ENCODE measurements at regions not wholly inside any gene's neighbourhood (a gene's known extent, or its start where the extent isn't known, plus 50 kb on each side); places are given as distances from the start of the nearest gene placed in this dataset.

DNA sequence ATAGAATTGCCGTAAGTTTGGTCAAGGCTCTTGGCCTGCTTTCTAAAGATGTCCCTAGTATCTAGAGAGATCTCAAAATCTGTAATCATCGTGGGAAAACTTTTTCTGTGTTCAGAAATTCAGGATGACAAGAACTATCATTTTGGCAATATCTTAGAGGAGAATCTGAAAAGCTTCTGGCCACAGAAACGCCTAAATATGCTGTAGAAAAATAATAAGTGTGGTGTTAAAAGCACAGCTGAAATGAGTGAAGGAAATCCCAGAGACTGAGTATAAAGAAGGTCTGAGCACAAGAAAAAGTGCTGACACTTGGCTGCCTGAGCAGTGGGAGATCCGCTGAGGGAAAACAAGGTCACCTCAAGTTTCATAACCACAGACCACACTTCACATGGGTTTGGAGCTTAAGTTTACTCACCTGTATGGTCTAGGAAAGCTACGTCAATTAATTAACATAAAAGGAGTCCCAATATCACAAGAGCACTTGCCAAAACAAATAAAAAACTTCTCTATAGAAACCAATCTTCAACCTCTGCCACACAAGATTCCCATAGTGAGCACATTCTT lies 235.2 kb upstream of the IRF2BP2 start:
- TF ChIP-seq CTCF (IDR thresholded peaks at IDR 0.05), result no peak

DNA sequence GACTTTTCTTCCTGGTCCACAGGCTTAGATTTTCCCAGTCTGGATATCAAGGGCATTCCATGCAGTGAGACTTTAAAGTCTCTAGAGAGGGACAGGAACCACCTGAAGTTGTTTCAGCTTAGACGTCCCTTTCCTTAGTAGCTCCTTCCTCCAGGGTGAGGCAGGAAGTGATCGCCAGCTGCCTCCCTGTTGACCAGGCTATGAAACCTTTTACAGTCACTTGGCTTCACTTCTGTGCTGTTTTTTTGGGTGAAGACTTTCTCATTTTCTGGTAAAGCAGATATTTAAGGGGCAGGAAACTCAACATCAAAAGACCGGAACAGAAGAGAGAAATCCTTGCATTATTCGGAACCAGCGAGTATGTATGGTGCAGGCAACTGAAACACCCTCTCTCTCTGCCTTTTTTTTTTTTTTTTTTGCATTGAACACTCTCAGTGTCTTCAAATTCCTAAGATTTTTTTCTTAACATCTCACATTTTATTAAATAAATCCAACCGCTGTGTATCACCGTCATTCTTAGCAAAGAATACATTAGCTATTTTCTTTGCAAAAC lies 234.6 kb upstream of the IRF2BP2 start:
- no peak for TF ChIP-seq CTCF (IDR thresholded peaks at IDR 0.05)
- Mint-ChIP-seq H3K27ac (ENCODE audit: unreplicated experiment) (peak overlapping the region; percentile 92), H3K36me3 (ENCODE audit: unreplicated experiment) (peaks cover 3% of the 10 kb centered on the region), H3K4me1 (ENCODE audit: unreplicated experiment) (peaks cover 58% of the 10 kb centered on the region), H3K9me3 (ENCODE audit: unreplicated experiment) (peaks cover 10% of the 10 kb centered on the region), H3K27me3 (ENCODE audit: unreplicated experiment) (no peaks in the 10 kb centered on the region), H3K4me3 (ENCODE audit: unreplicated experiment) (peak overlapping the region; percentile 58)
- no peak for DNase-seq (ENCODE audit: extremely low spot score, unreplicated experiment)

More for the DNA sequence above, 235.2 kb upstream of the IRF2BP2 start:
- H3K4me1 Mint-ChIP-seq (ENCODE audit: unreplicated experiment), result peaks cover 61% of the 10 kb centered on the region
- no peak for DNase-seq (ENCODE audit: extremely low spot score, unreplicated experiment)
- peaks cover 10% of the 10 kb centered on the region for H3K9me3 Mint-ChIP-seq (ENCODE audit: unreplicated experiment)
- H3K27me3 Mint-ChIP-seq (ENCODE audit: unreplicated experiment), result no peaks in the 10 kb centered on the region
- H3K27ac Mint-ChIP-seq (ENCODE audit: unreplicated experiment), result peak overlapping the region; percentile 92
- no peak overlapping the region for H3K4me3 Mint-ChIP-seq (ENCODE audit: unreplicated experiment)
- peaks cover 3% of the 10 kb centered on the region for H3K36me3 Mint-ChIP-seq (ENCODE audit: unreplicated experiment)

DNA sequence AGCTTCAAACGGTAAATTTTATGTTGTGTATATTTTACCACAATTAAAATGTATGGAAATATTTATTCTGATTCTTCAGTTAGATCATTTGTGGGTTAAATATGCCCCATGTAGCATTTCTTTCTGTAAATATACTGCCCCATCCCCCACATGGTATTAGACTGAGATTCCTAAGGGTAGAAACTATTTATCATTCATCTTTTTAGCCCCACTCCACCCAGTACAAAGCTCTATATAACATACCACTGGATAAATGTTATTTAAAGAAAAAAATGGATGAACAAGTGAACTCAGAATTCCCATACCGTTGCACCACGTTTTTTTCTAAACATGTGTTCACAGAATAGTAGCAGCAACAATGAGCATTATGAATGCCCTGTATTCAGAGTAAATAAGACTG lies 234.0 kb upstream of the IRF2BP2 start:
- H3K4me3 Mint-ChIP-seq (ENCODE audit: unreplicated experiment), result no peak overlapping the region
- H3K4me1 Mint-ChIP-seq (ENCODE audit: unreplicated experiment), result peaks cover 52% of the 10 kb centered on the region
- peak overlapping the region; percentile 92 for H3K27ac Mint-ChIP-seq (ENCODE audit: unreplicated experiment)
- H3K27me3 Mint-ChIP-seq (ENCODE audit: unreplicated experiment), result no peaks in the 10 kb centered on the region
- TF ChIP-seq CTCF (IDR thresholded peaks at IDR 0.05), result no peak
- H3K9me3 Mint-ChIP-seq (ENCODE audit: unreplicated experiment), result peaks cover 10% of the 10 kb centered on the region
- H3K36me3 Mint-ChIP-seq (ENCODE audit: unreplicated experiment), result peaks cover 3% of the 10 kb centered on the region
- no peak for DNase-seq (ENCODE audit: extremely low spot score, unreplicated experiment)

- Mint-ChIP-seq H3K9me3 (ENCODE audit: unreplicated experiment) (peaks cover 10% of the 10 kb centered on the region), H3K27ac (ENCODE audit: unreplicated experiment) (no peak overlapping the region), H3K4me3 (ENCODE audit: unreplicated experiment) (no peak overlapping the region), H3K27me3 (ENCODE audit: unreplicated experiment) (no peaks in the 10 kb centered on the region), H3K4me1 (ENCODE audit: unreplicated experiment) (peaks cover 49% of the 10 kb centered on the region), H3K36me3 (ENCODE audit: unreplicated experiment) (peaks cover 3% of the 10 kb centered on the region)
- no peak for DNase-seq (ENCODE audit: extremely low spot score, unreplicated experiment)
- TF ChIP-seq CTCF (IDR thresholded peaks at IDR 0.05), result no peak
These were observed 233.0 kb upstream of the IRF2BP2 start for GRCh38 chr1:234842726-234843641.

GRCh38 chr1:234841710-234842231 lies 231.8 kb upstream of the IRF2BP2 start:
- no peak for DNase-seq (ENCODE audit: extremely low spot score, unreplicated experiment)
- Mint-ChIP-seq H3K4me1 (ENCODE audit: unreplicated experiment) (peaks cover 49% of the 10 kb centered on the region), H3K27ac (ENCODE audit: unreplicated experiment) (no peak overlapping the region), H3K9me3 (ENCODE audit: unreplicated experiment) (peaks cover 10% of the 10 kb centered on the region), H3K36me3 (ENCODE audit: unreplicated experiment) (peaks cover 3% of the 10 kb centered on the region), H3K27me3 (ENCODE audit: unreplicated experiment) (no peaks in the 10 kb centered on the region), H3K4me3 (ENCODE audit: unreplicated experiment) (no peak overlapping the region)
- TF ChIP-seq CTCF (IDR thresholded peaks at IDR 0.05), result no peak

Data from osteocyte (in vitro differentiated cells).